Fibroblast of lung (primary cell): ENCODE measurements at regions not wholly inside any gene's neighbourhood (a gene's known extent, or its start where the extent isn't known, plus 50 kb on each side); places are given as distances from the start of the nearest gene placed in this dataset.

Experiments used
- DNase-seq, 2 donors: peaks; one replicate each; pipeline versions ENCODE4 v3.0.0 to v3.0.0-alpha.2; 2010; ENCODE audit warnings: low read depth in 2 of 2
- H2AFZ ChIP-seq: 2 replicates; pipeline ENCODE4 v1.5.1; 2012; ENCODE audit warnings: low read length, control low read depth, inconsistent platforms
- H3K27ac ChIP-seq: 2 replicates; pipeline ENCODE4 v1.5.1; 2011; ENCODE audit warnings: low read length, control low read depth; ENCODE audit not compliant: insufficient read depth
- H3K27me3 ChIP-seq: 2 replicates; pipeline ENCODE4 v1.5.1; 2011; ENCODE audit warnings: mild to moderate bottlenecking, low read length; ENCODE audit not compliant: control insufficient read depth, insufficient read depth
- H3K36me3 ChIP-seq: 2 replicates; pipeline ENCODE4 v1.5.1; 2011; ENCODE audit warnings: low read length; ENCODE audit not compliant: control insufficient read depth, insufficient read depth
- H3K4me1 ChIP-seq: 2 replicates; pipeline ENCODE4 v1.5.1; 2011; ENCODE audit warnings: low read length; ENCODE audit not compliant: control insufficient read depth, insufficient read depth; ENCODE audit errors: extremely low read depth
- H3K4me2 ChIP-seq: 2 replicates; pipeline ENCODE4 v1.5.1; 2011; ENCODE audit warnings: low read length, control low read depth; ENCODE audit not compliant: insufficient read depth; ENCODE audit errors: extremely low read depth
- H3K4me3 ChIP-seq, 4 experiments: fragments of 200-600 bp in 1 of 4; sonication (generic) in 1 of 4; replicated peaks in 1 of 4; 2 replicates each; pipeline ENCODE4 v1.5.1; 2011 to 2016; ENCODE audit warnings: low read length in 4 of 4, low read depth in 3 of 4, mild to moderate bottlenecking in 3 of 4, control low read depth in 2 of 4, inconsistent platforms in 1 of 4, mixed read lengths in 1 of 4; ENCODE audit not compliant: insufficient read depth in 1 of 4; ENCODE audit errors: control extremely low read depth in 1 of 4
- H3K79me2 ChIP-seq: 2 replicates; pipeline ENCODE4 v1.5.1; 2012; ENCODE audit warnings: mild to moderate bottlenecking, low read length, inconsistent platforms; ENCODE audit not compliant: control insufficient read depth, insufficient read depth
- H3K9ac ChIP-seq: 2 replicates; pipeline ENCODE4 v1.5.1; 2011; ENCODE audit warnings: mild to moderate bottlenecking, low read length, control low read depth; ENCODE audit not compliant: insufficient read depth
- H3K9me3 ChIP-seq: 2 replicates; pipeline ENCODE4 v1.5.1; 2012; ENCODE audit warnings: low read depth, low read length; ENCODE audit not compliant: control insufficient read depth, insufficient read depth
- H4K20me1 ChIP-seq: 2 replicates; pipeline ENCODE4 v1.5.1; 2011; ENCODE audit warnings: low read length; ENCODE audit not compliant: control insufficient read depth, insufficient read depth; ENCODE audit errors: extremely low read depth
- CTCF ChIP-seq, 2 donors: IDR thresholded peaks in 1 of 2; conservative IDR thresholded peaks in 1 of 2; 1 replicate in 1 of 2; 2 replicates in 1 of 2; pipeline ENCODE4 v1.5.1; 2011 to 2012; ENCODE audit warnings: low read length in 2 of 2, control low read depth in 1 of 2, inconsistent platforms in 1 of 2, low read depth in 1 of 2, mild to moderate bottlenecking in 1 of 2
- EZH2 ChIP-seq: IDR thresholded peaks from 2 replicates; pipeline ENCODE4 v1.5.1; 2012; ENCODE audit warnings: low read length, control low read depth, mild to moderate bottlenecking; ENCODE audit errors: missing control alignments

- no peak overlapping the region for H3K4me3 ChIP-seq
- H3K27ac ChIP-seq, result no peak overlapping the region
- no peak overlapping the region for H3K9ac ChIP-seq
- no peaks in the 10 kb centered on the region for H4K20me1 ChIP-seq
- H3K36me3 ChIP-seq, result no peaks in the 10 kb centered on the region
- TF ChIP-seq EZH2 (no peak), CTCF (conservative IDR thresholded peaks at IDR 0.05 in 1 of 2, IDR thresholded peaks at IDR 0.05 in 1 of 2; ENCODE audit: low read depth in 1 of 2, low read length in 2 of 2) (no peak)
- no peaks in the 10 kb centered on the region for H3K9me3 ChIP-seq
- peak in 1 of 2 donors; percentile 15 for DNase-seq
- no peaks in the 10 kb centered on the region for H3K79me2 ChIP-seq
- H3K27me3 ChIP-seq, result no peaks in the 10 kb centered on the region
- H3K4me1 ChIP-seq, result no peaks in the 10 kb centered on the region
- H3K4me2 ChIP-seq, result no peak overlapping the region
- no peak overlapping the region for H2AFZ ChIP-seq
Observed at GRCh38 chr16:51388516-51388951, 237.5 kb upstream of the SALL1 start.

GRCh38 chr16:51383909-51384308, 232.8 kb upstream of the SALL1 start:
- H3K27me3 ChIP-seq, result no peaks in the 10 kb centered on the region

GRCh38 chr16:51382940-51383339, 231.9 kb upstream of the SALL1 start:
- Histone ChIP-seq H3K4me1 (no peaks in the 10 kb centered on the region), H3K27me3 (no peaks in the 10 kb centered on the region), H3K9ac (no peak overlapping the region), H3K27ac (no peak overlapping the region), H3K79me2 (no peaks in the 10 kb centered on the region), H3K36me3 (no peaks in the 10 kb centered on the region), H3K9me3 (no peaks in the 10 kb centered on the region), H3K4me2 (no peak overlapping the region), H4K20me1 (no peaks in the 10 kb centered on the region), H2AFZ (no peak overlapping the region), H3K4me3 (no peak overlapping the region)
- TF ChIP-seq EZH2 (no peak), CTCF (conservative IDR thresholded peaks at IDR 0.05 in 1 of 2, IDR thresholded peaks at IDR 0.05 in 1 of 2; ENCODE audit: low read depth in 1 of 2, low read length in 2 of 2) (no peak)
- no peak for DNase-seq

More at GRCh38 chr16:51383909-51384308, 232.8 kb upstream of the SALL1 start:
- Histone ChIP-seq H3K27ac (no peak overlapping the region), H3K36me3 (no peaks in the 10 kb centered on the region), H3K4me3 (no peak overlapping the region), H3K9me3 (no peaks in the 10 kb centered on the region), H3K4me2 (no peak overlapping the region), H3K4me1 (no peaks in the 10 kb centered on the region), H3K79me2 (no peaks in the 10 kb centered on the region), H3K9ac (no peak overlapping the region), H2AFZ (no peak overlapping the region), H4K20me1 (no peaks in the 10 kb centered on the region)
- TF ChIP-seq CTCF (conservative IDR thresholded peaks at IDR 0.05 in 1 of 2, IDR thresholded peaks at IDR 0.05 in 1 of 2; ENCODE audit: low read depth in 1 of 2, low read length in 2 of 2) (no peak), EZH2 (no peak)
- no peak for DNase-seq
